ENCODE measurements at regions not wholly inside any gene's neighbourhood (a gene's known extent, or its start where the extent isn't known, plus 50 kb on each side); places are given as distances from the start of the nearest gene placed in this dataset.

DNA sequence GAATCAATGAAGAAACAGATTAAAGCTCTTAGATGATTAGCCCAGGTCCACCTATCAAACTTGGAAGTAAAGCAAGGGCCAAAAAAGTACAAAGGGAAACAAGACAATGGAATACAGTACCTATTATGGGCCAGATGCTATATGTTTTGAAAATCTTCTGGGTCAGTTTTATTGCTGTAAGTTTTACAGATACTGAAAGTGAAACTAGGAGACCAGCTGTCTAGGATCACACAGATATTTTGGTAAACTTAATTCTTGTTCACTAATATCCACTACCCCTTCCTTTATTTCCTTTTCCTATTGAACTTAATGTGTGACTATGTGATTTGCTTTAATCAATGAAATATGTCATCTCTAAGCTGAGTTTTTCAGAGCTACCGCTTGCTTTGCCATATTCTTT lies 505.4 kb upstream of the PITX2 start:
- TF ChIP-seq SIN3A (IDR thresholded peaks at IDR 0.05; ENCODE audit: low read depth, low read length) (no peak), YBX1 (IDR thresholded peaks at IDR 0.05) (no peak), POLR2A (IDR thresholded peaks at IDR 0.05; ENCODE audit: low read depth, low read length) (no peak), PRDM15 (CRISPR knock-in tag; IDR thresholded peaks at IDR 0.05) (no peak)
- TF ChIP-seq, protein P1, sequence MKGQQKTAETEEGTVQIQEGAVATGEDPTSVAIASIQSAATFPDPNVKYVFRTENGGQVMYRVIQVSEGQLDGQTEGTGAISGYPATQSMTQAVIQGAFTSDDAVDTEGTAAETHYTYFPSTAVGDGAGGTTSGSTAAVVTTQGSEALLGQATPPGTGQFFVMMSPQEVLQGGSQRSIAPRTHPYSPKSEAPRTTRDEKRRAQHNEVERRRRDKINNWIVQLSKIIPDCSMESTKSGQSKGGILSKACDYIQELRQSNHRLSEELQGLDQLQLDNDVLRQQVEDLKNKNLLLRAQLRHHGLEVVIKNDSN (IDR thresholded peaks at IDR 0.05; ENCODE audit: borderline replicate concordance, extremely low read length, insufficient read depth, low read depth, low read length), result no peak
